GM21529 (cell line): ENCODE measurements at regions not wholly inside any gene's neighbourhood (a gene's known extent, or its start where the extent isn't known, plus 50 kb on each side); places are given as distances from the start of the nearest gene placed in this dataset.
"Not testable (repeated sequence)": the region's sequence is repeated elsewhere in the genome, so short reads cannot be mapped to it uniquely, and the experiment has no call there.

ENCODE experiments used
- ATAC-seq: cut with Tn5 transposase; IDR thresholded peaks from one replicate; pipeline ENCODE4 v1.9.1; 2021; ENCODE audit not compliant: unreplicated experiment

GRCh38 chr12:91769736-91770135 lies 375.9 kb downstream of the BTG1 start:
- ATAC-seq, result no peak

- ATAC-seq, result no peak
Observed at GRCh38 chr12:91767237-91767636, 378.4 kb downstream of the BTG1 start.

GRCh38 chr12:91766454-91766853 lies 379.2 kb downstream of the BTG1 start:
- ATAC-seq, result no peak

GRCh38 chr12:91763654-91764370 lies 381.8 kb downstream of the BTG1 start:
- ATAC-seq, result no peak

GRCh38 chr12:91753649-91754048 lies 392.0 kb downstream of the BTG1 start:
- ATAC-seq, result no peak

- ATAC-seq, result no peak
Observed at GRCh38 chr12:91746976-91747375, 398.7 kb downstream of the BTG1 start.

- ATAC-seq, result no peak
Observed at GRCh38 chr12:91744597-91744996, 401.0 kb downstream of the BTG1 start.

GRCh38 chr12:91743704-91744321 lies 401.8 kb downstream of the BTG1 start:
- ATAC-seq, result no peak

- ATAC-seq, result no peak
Observed at GRCh38 chr12:91743280-91743679, 402.4 kb downstream of the BTG1 start.

GRCh38 chr12:91741932-91742331 lies 403.7 kb downstream of the BTG1 start:
- ATAC-seq, result no peak

GRCh38 chr12:91733846-91734245 lies 411.8 kb downstream of the BTG1 start:
- not testable (repeated sequence) for ATAC-seq

- no peak for ATAC-seq
Observed at GRCh38 chr12:91732086-91732485, 413.6 kb downstream of the BTG1 start.

- ATAC-seq, result no peak
Observed at GRCh38 chr12:91729543-91729942, 416.1 kb downstream of the BTG1 start.

GRCh38 chr12:91723191-91723590 lies 422.5 kb downstream of the BTG1 start:
- ATAC-seq, result no peak

GRCh38 chr12:91722072-91722471 lies 423.6 kb downstream of the BTG1 start:
- no peak for ATAC-seq

- ATAC-seq, result no peak
Observed at GRCh38 chr12:91721023-91721422, 424.6 kb downstream of the BTG1 start.

GRCh38 chr12:91718326-91718725 lies 427.3 kb downstream of the BTG1 start:
- no peak for ATAC-seq

GRCh38 chr12:91717804-91718203 lies 427.8 kb downstream of the BTG1 start:
- ATAC-seq, result no peak

GRCh38 chr12:91711925-91712324 lies 433.7 kb downstream of the BTG1 start:
- not testable (repeated sequence) for ATAC-seq

GRCh38 chr12:91706466-91706865 lies 439.2 kb downstream of the BTG1 start:
- no peak for ATAC-seq

GRCh38 chr12:91704446-91704845 lies 441.2 kb downstream of the BTG1 start:
- ATAC-seq, result no peak

GRCh38 chr12:91703491-91704283 lies 442.0 kb downstream of the BTG1 start:
- no peak for ATAC-seq
